ENCODE measurements at regions not wholly inside any gene's neighbourhood (a gene's known extent, or its start where the extent isn't known, plus 50 kb on each side); places are given as distances from the start of the nearest gene placed in this dataset.
A peak's percentile ranks its signal among the peaks of the same experiment; 100 is the strongest.

DNA sequence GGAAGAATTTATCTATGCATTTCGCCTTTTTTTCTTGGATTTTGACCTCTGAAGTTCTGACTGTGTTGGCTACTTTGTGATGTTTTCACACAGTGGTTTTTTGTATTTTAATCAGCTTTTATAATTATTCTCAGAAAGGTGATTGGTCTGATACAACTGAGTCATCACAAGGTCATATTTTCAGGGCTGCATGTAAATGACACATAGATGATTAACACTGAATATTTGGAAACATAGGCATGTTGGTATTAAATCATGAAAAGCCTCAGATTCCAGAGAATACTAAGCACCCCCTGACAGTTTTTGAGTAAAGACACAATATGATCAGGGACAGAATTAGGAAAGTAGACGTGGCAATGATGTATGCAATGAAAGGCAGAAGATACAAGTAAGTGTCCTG is 175.5 kb upstream of the SLCO3A1 start:
- DNase-seq (ENCODE audit: low spot score), result no peak

DNA sequence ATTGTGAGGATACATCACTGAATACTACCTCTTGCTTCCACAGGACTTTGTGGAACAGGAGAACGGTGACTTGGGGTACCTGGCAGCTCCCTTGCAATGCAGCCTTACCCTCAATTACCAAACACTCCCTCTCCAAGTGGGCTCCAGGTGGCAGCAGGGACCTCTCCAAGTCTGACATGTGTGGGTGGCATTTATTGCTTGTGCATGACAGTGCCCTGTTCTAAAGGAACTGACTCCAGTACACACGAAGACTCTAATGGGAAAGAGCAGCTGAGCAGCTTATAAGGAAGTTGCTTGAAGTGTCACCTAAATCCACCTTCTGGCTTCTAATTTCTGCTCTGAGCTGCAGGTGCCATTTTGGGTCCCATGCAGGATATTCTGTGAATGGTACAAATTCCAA is 174.1 kb upstream of the SLCO3A1 start:
- no peak for DNase-seq (ENCODE audit: low spot score)

DNA sequence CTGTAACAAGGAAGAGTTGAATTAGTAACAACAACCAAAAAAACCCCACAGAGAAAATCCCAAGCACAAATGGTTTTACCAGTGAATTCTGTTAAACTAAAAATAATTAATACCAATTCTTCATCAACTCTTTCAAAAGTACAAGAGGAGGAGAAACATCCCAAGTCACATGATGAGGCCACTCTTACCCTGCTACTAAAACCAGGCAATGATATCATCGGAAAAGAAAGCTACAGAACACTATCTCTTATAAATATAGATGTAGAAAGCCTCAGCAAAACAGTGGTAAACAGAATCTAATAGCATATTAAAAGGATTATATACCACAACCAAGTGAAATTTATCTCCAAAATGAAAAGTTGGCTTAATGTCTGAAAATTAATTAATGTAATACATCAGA is 168.1 kb upstream of the SLCO3A1 start:
- no peak for DNase-seq (ENCODE audit: low spot score)

DNA sequence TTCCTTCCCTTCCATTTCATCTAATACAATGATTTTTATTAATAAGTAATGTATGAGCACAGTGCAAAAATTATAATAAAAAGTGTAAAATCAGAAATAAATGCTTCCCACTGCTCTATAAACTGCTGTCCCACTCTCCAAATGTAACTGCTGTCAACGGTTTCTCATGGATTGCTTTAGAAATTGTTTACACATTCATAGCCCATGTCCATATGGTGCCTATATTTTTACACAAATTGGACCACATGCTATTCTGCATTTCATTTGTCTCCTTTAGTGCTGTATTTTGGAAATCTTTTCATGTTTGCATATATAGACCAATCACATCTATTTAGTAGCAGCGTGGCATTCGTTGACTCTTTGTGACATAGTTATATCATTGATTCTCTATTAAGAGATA is 164.7 kb upstream of the SLCO3A1 start:
- no peak for DNase-seq (ENCODE audit: low spot score)

DNA sequence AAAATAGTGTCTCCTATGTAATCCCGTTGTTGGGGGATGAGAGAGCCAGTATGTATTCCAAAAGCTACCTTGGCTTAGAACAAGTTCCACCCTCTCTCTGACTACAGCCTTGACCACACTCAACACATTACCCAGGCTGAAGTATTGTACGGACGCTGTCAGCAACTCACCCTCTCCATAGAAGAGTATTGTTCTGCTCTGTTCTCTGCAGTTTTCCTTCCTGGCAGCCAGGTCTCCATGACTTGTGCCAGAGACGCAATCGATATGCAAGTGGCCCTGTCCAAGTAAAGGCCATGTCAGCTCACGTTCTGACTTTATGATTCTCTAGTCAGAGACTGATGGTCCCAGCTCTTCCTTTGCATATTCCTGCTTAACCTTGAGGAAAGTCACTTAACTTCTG is 164.1 kb upstream of the SLCO3A1 start:
- no peak for DNase-seq (ENCODE audit: low spot score)

DNA sequence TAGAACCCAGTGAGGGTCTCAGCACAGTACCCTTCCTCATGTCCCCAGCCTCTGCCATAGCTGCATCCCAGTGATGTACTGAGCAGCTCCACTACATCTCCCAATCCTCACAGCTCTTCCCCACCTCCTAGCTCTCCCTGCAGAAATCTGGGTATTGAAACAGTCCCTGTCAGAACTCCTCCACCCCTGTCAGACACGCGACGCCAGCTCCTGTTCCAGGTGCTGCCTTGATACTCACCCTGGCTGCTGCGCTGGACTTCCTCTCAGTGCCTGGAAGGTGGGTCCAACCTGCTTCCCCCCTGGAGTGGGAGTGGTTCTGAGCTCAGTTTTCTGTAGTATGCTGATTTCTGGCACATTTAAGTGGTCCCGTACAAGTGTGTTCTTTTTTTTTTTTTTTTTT is 160.9 kb upstream of the SLCO3A1 start:
- DNase-seq (ENCODE audit: low spot score), result no peak

DNA sequence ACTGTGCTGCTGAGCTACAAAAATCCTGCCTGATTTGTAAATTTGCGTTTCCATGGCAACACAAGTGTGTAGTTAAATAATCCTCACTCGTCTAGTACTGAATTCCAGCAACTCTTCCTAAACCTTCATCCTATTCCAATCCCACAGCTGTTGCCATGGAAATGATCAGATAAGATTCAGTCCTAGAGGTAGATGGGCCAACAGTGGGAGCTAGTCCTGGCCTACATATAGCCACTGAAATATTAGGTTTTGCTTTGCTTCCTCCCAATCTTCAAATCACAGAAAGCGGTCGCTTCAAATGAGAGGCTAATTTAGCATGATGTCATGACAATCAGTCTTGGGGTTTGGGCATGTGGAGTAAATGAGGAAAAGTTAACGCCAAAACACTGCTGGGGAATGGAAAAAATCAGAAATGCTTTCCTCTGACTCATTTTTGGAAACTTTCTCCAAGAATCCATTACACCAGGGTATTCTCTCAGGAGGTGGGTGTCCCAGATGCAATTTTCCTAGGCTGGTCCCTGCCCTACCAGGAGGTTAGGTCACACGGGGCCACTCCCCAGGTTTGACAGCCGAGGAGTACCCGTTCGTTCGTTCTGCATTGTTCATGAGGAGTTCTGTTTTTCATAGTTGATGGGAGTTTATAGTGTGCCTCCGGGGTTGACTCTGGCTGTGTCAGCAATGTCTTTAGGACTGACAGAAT is 159.2 kb upstream of the SLCO3A1 start:
- no peak for DNase-seq (ENCODE audit: low spot score)

DNA sequence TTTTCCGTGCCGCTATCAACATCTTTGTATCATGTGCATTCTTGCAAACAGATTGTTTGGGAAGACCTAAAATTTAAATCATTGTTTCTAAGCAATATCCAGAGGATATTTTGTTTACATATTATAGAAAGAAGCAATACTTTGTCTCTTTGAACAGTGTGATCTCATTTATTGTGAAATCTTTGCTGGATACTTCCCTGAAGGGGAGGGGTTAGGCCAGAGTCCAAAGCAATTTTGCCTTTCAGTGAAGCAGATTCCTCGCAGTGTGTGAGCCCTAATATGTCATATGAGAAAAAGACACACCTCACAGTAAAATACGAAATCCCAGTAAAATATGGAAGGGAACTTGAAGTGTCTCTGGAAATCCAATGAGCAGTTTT is 158.7 kb upstream of the SLCO3A1 start:
- peak; percentile 14 for DNase-seq (ENCODE audit: low spot score)

DNA sequence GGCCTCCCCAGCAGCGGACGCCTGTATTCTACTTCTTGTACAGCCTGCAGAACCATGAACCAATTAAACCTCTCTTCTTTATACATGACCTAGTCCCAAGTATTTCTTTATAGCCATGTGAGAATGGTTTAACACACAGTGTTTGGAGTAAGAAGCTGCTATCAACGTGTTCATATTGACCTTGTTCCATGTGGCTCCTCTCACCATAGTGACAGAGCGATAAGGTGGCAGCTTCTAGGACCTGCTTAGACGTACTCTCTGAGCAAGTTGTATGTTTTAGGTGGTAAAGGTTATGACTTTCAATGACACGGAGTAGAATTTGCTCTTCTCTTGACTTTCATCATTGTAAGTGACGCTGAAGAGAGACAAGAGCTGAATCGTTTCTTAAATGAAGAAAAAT is 157.7 kb upstream of the SLCO3A1 start:
- DNase-seq (ENCODE audit: low spot score), result no peak

DNA sequence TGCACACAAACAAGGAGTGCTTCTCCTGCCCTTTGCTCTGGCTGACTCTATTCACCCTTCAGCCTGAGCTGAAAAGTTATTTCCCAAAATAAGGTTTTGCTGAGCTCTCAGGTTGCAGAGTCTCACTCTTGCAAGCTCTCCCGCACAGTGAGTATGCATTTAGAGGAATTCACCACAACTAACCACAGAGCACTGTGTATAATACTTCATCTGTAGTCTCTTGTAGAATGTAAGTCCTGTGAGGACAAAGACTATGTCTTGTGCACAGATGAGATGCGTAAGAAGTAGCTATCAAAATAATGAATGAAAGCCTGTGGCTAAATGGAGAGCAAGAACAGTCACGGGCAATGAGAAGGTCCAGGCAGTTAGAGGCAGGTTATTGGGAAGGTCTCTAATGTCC is 156.5 kb upstream of the SLCO3A1 start:
- no peak for DNase-seq (ENCODE audit: low spot score)

DNA sequence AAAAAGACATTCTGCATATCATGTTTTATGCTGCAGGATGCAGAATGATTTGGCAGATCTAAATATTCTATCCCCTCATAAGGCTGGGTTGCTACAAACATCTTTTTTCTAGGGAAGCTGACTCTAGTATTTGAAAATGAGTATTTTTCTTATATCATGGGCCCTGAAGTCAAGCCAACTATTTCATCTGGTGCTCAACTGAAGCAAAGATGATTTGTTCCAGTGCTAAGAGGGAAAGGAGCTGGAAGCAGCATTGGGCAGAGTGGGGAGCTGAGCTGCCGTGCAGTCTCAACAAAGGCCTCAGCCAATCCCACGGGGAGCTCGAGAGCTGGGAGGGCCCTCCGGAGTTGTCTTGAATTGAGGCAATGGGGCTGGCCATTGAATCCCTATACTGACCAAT is 155.3 kb upstream of the SLCO3A1 start:
- no peak for DNase-seq (ENCODE audit: low spot score)

DNA sequence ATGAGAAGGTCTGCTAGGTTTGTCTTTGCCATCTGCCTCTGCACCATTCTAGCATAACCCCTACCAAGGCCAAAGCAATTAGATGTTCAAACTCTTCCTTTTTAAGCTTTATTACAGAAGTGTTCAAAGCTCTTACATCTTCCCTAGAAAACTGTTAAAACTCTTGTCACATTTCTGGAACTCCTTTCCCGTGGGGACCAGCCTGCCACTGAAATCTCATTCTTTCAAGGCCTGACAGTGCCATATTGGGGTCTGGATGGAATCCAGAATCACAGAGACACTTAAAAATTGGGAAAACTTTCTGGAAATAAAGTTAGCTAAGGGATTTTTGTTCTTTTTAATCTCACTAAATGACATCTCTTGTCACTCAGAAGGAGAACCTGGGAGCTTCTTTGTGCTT is 153.8 kb upstream of the SLCO3A1 start:
- DNase-seq (ENCODE audit: low spot score), result no peak

DNA sequence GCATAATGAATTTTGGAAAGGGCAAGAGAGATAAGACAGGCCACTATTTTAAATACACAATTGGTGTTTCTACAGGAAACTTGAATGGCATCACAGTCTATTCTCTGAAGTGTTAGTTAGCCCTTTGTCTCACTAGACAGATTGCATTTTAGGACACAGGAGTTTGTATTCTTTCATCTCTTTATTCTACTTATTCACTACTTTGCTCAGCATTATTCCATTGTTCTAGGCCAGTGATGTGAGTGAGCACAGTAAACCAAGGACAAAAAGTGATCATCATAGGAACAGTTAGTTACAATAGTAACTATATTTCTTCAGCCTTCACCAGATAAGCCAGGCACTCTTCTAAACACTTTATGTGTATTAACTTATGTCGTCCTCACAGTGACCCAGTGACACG is 150.2 kb upstream of the SLCO3A1 start:
- no peak for DNase-seq (ENCODE audit: low spot score)

DNA sequence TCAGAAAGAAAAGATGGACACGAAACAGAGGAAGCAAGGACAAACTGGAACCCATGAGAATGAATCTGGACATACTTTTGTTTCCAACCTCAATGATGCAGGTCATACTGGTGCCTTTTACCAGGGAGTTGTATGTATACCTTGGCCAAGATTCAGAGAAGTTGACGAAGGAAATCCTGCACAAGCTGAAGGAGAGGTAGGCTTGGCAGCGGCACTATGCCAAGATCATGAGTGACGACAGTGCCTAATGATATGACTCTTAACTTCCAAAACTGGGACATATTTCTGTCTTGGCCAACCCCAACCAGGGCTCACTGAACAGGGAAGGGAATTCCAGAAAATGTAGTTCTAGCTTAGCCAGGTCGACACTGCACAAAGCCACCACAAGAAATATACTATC is 149.2 kb upstream of the SLCO3A1 start:
- DNase-seq (ENCODE audit: low spot score), result no peak

DNA sequence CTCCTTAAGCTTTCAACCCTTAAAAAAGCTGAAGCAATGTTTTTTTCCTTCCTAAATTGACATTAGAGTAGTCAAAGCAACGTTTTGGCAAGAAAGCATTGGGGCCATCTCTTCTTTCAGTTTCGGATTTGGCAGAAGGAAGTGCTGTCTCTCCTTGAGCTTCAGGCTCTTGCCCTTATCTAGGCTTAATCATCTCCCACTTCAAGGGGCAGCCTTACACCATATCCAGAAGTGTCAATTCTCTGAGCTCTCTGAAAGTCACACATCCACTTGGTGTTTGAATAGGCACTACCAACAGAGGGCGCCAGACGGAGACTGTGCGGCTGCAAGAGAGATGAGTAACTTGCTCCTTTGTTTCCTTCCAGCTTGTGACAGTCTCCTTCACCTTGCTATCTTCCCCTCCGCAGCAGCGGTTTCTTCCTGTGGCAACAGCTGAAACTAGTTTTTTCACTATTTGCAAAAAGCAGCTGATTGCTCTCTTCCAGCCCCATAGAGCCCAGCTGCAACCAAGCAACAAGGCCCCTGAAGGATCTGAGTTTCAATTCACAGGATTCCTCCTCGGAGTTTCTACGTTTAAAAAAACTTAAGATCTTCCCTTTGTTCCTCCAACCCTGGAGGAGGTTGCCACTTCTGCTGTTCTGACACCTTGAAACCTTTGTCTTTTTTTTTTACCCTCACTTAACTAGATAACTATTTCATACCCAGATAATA is 147.0 kb upstream of the SLCO3A1 start:
- peak; percentile 58 for DNase-seq (ENCODE audit: low spot score)

DNA sequence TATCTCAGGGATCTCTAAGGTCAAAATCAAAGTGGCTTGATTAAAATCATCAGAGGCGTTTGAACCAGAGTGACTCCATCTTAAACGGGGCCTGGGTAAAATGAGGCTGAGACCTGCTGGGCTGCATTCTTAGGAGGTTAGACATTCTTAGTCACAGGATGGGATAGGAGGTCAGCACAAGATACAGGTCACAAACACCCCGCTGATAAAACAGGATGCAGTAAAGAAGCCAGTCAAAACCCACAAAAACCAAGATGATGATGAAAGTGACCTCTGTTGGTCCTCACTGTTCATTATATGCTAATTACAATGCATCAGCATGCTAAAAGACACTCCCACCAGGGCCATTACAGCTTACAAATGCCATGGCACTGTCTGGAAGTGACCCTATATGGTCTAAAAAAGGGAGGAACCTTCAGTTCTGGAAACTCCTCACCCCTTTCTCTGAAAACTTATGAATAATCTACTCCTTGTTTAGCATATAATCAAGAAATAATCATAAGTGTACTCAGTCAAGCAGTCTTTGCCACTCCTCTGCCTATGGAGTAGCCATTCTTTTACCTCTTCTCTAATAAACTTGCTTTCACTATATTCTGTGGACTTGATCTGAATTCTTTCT is 143.3 kb upstream of the SLCO3A1 start:
- DNase-seq (ENCODE audit: low spot score), result no peak

DNA sequence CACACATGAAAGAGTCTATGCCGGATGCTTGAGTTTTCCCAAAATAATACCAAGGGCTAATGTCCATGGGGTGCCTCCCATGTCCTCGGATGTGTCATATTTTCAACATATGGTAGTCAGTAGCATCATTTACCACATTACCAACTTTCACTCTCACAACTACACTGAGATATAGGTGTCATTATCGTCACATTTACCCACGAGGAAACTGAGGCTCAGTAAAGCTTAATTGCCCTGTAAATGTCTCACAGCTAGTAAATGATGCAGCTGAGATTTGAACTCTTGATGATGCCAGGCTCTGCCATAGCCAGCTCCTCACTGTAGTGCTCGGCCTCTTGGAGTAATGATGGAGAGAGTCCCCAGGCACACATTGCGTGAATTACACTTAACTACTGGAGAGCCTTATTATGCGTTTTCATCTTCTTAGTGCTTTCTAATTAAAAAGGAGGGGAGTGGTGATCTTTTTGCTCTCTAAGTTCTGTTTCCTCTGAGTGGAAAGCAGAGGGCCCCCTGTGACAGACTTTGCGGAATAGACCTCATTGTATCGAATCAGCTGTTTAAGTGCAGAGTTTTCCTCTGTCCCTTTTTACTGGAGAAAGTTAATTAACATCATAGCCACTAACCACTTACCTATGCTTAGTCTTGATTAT is 142.0 kb upstream of the SLCO3A1 start:
- DNase-seq (ENCODE audit: low spot score), result no peak

DNA sequence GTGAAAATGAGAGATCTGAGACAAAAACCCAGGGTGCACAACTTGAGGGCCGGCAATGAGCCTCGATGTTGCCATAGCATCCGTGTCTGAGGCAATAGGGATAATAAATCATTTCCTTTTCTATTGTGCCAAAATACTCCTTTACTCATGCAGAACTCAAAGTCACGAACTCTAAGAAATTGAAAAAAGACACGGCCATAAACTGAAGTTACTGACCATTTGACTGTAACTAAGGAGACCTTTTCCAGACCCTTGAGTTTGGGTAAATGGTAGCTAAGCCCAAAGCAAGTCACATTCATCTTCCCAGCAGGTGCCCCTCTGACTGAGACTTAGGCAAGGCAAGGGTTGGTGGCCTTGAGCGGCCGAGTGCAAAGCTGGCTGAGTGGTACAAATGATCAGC is 141.2 kb upstream of the SLCO3A1 start:
- DNase-seq (ENCODE audit: low spot score), result no peak

DNA sequence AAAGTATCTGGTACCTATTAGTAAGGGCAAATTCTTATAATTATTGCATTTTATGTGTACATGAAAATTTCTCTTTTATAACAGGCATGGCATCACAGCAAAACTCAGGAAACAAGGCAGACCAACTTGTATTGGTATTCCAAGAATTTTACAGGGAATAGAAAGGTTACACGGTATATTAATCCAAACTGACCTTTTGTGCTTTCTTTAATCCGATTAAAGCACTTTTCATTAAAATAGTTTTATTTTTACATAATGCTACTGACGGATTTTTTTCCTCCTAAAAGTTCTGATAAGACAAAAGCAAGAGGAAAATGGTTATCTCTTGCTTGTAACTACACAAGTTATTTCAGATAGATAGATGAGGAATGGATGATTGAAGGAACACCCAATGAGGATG is 137.0 kb upstream of the SLCO3A1 start:
- DNase-seq (ENCODE audit: low spot score), result no peak

DNA sequence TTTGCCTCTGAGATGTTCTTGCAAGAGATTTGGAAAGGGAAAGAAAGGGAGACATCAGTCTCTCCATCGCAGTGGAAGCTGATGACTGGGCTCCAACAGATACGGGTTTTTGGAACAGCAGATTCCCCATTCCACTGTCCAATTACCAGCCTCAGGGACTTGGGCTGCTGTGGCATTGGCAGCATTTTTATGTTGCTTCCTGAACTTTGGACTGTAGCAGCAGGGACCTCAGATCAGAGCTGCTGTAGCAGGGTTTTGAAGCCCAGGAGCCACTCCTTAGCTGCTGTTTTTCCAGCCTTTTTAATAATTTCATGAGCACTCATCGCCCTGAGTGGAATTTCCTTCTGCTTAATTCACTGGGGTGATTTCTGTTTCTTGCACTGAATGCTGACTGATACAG is 135.7 kb upstream of the SLCO3A1 start:
- DNase-seq (ENCODE audit: low spot score), result no peak

DNA sequence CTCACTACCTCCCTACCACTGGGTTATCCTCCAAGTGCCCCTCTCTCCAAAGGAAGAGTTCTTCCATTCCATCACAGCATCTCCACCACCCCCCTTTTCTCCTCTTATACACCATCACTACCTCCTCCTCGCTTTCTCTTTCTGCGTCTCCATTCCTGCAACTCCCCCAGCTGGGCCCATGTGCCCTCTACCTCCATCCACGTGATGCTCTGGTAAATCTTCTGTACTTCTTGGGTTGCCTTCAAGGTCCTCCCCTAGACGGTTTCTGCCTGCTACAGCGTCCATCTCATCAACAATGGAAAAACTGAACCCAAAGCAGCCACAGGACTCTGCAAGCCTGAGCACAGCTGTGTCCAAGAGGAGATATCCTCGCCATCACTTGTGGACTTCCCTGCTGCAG is 129.5 kb upstream of the SLCO3A1 start:
- DNase-seq (ENCODE audit: low spot score), result no peak

DNA sequence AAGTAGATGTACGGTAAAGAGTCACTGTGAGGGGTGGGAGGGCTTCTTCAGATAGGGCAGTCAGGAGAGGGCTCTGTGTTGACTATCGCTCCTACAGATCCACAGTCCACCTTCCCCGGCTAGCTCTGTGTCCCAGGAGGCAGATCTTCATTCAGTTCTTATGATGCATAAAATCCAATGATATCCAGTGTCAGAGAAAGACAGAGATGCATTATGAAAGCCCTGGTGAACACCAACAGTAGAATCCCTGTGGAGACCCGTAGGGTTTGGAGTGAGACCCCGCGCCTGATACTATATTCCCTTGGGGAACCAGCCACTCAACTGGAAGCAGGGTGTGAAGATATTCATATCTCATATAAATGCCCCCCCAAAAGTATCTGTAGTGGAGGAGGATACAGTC is 119.8 kb upstream of the SLCO3A1 start:
- DNase-seq (ENCODE audit: low spot score), result no peak

DNA sequence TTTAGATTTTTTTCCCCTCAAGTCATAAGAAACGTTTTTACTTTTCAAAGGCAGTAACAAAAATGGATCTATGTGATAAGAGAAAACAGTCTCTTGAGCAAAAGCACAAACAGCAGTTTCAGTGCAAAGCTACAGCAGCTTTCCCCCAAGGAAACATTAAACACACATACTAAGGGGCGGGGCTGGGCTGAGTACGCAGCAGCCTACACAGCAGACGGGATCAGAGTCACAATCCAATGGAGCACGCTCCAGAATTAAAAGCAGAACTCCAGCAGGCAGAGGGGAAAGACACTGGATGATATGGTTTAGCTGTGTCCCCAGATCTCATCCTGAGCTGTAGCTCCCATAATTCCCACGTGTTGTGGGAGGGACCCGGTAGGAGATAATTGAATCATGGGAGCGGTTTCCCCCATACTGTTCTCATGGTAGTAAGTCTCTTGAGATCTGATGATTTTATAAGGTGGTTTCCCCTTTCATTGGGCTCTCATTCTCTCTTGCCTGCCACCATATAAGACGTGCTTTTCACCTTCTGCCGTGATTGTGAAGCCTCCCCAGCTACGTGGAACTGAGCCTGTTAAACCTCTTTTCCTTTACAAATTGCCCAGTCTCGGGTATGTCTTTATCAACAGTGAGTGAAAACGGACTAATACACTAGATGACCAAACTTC is 116.2 kb upstream of the SLCO3A1 start:
- DNase-seq (ENCODE audit: low spot score), result no peak

All from LoVo (cell line).